Ishikawa (cell line): ENCODE measurements at regions not wholly inside any gene's neighbourhood (a gene's known extent, or its start where the extent isn't known, plus 50 kb on each side); places are given as distances from the start of the nearest gene placed in this dataset.

Experiments used
- EGR1 ChIP-seq: IDR thresholded peaks from 2 replicates; pipeline ENCODE4 v1.6.1; 2012
- EP300 ChIP-seq: IDR thresholded peaks from 2 replicates; pipeline ENCODE4 v1.6.1; 2012; ENCODE audit warnings: borderline replicate concordance
- FOXM1 ChIP-seq: IDR thresholded peaks from 2 replicates; pipeline ENCODE4 v1.6.1; 2012; ENCODE audit warnings: low read depth, borderline replicate concordance
- NFIC ChIP-seq: IDR thresholded peaks from 2 replicates; pipeline ENCODE4 v1.6.1; 2012
- RAD21 ChIP-seq: IDR thresholded peaks from 2 replicates; pipeline ENCODE4 v1.6.1; 2012; ENCODE audit warnings: low read depth
- REST ChIP-seq: IDR thresholded peaks from 2 replicates; pipeline ENCODE4 v1.6.1; 2012; ENCODE audit warnings: low read depth, mild to moderate bottlenecking
- TAF1 ChIP-seq: IDR thresholded peaks from 2 replicates; pipeline ENCODE4 v1.6.1; 2012; ENCODE audit warnings: low read depth, mild to moderate bottlenecking
- TEAD4 ChIP-seq: IDR thresholded peaks from 2 replicates; pipeline ENCODE4 v1.6.1; 2012
- YY1 ChIP-seq: IDR thresholded peaks from 2 replicates; pipeline ENCODE4 v1.6.1; 2012; ENCODE audit warnings: low read depth
- TF ChIP-seq, protein P1 (sequence below): IDR thresholded peaks from 2 replicates; pipeline ENCODE4 v1.6.1; 2012
- TF ChIP-seq, protein P2 (sequence below): IDR thresholded peaks from 2 replicates; pipeline ENCODE4 v1.6.1; 2012

DNA sequence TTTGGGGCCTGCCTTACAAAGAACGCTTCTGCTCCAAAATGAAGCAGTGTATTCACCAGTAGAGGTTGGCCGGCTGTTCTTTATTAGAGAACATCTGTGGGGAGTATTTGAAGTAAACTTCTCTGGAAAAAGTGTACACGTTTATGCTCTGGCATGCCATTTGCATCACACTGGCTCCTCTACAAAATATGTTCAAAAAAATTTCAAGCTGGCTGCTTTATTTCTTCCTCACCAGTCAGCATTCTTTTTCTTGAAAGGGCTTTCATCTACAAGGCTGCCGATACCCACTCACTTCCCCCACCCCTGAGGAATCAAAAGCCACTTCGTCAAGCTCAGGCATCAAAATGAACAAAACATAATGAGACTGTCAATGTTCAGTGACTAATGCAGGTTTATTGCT lies 294.1 kb downstream of the TFAP2B start:
- TF ChIP-seq TAF1 (no peak), RAD21 (no peak), FOXM1 (no peak), YY1 (no peak), EP300 (no peak), REST (no peak), EGR1 (no peak), TEAD4 (no peak), NFIC (no peak)
- TF ChIP-seq, protein P1, sequence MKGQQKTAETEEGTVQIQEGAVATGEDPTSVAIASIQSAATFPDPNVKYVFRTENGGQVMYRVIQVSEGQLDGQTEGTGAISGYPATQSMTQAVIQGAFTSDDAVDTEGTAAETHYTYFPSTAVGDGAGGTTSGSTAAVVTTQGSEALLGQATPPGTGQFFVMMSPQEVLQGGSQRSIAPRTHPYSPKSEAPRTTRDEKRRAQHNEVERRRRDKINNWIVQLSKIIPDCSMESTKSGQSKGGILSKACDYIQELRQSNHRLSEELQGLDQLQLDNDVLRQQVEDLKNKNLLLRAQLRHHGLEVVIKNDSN = no peak
- TF ChIP-seq, protein P2, sequence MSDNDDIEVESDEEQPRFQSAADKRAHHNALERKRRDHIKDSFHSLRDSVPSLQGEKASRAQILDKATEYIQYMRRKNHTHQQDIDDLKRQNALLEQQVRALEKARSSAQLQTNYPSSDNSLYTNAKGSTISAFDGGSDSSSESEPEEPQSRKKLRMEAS = no peak
